Gastrocnemius medialis (tissue), 4 donors: ENCODE measurements at regions not wholly inside any gene's neighbourhood (a gene's known extent, or its start where the extent isn't known, plus 50 kb on each side); places are given as distances from the start of the nearest gene placed in this dataset.

ENCODE experiments used
- POLR2A ChIP-seq, 2 donors: fragments of 450-650 bp; IDR thresholded peaks; one replicate each; pipeline ENCODE4 v1.6.1; 2017; ENCODE audit warnings: antibody characterized with exemption in 2 of 2, mild to moderate bottlenecking in 2 of 2, moderate library complexity in 2 of 2
- TF ChIP-seq, protein P1 (sequence below), 5 experiments: fragments of 450-650 bp in 3 of 5; fragments of 200-600 bp in 2 of 5; sonication (generic) in 2 of 5; IDR thresholded peaks in 4 of 5; conservative IDR thresholded peaks in 1 of 5; 1 replicate in 4 of 5; 2 replicates in 1 of 5; pipeline ENCODE4 v1.5.1; 2016 to 2019; ENCODE audit warnings: antibody characterized with exemption in 5 of 5, mild to moderate bottlenecking in 3 of 5, moderate library complexity in 3 of 5

DNA sequence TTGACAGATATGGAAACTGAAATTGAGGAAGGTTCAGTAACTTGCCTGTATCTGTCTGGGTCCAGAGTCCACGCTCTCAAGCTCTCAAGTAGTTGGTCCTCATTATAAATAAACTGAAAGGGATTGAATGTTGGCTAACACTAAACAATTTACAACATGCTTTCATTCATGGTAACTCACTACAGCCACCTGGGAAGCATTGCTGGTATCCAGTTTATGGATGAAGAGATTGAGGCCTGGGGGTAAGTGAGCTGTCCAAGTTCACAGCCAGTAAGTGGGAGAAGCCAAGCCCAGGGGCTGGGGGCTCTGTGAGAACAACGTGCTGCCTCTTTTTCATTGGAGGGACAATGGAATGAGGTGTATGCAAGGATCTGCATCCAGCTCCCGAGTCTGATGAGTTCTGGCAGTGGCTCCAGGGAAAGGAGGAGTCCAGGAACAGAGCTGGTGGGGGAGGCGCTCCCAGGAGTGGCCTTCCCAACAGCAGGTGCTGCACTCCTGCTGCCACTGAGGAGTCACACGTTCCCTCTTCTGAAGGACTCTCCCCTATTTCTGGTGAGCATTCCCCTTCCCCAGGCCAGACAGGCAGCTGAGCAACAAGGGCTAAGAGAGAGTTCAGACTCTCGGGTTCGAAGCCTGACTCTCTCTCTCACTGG, 175.8 kb downstream of the CSNK2A3 start:
- TF ChIP-seq, protein P1, sequence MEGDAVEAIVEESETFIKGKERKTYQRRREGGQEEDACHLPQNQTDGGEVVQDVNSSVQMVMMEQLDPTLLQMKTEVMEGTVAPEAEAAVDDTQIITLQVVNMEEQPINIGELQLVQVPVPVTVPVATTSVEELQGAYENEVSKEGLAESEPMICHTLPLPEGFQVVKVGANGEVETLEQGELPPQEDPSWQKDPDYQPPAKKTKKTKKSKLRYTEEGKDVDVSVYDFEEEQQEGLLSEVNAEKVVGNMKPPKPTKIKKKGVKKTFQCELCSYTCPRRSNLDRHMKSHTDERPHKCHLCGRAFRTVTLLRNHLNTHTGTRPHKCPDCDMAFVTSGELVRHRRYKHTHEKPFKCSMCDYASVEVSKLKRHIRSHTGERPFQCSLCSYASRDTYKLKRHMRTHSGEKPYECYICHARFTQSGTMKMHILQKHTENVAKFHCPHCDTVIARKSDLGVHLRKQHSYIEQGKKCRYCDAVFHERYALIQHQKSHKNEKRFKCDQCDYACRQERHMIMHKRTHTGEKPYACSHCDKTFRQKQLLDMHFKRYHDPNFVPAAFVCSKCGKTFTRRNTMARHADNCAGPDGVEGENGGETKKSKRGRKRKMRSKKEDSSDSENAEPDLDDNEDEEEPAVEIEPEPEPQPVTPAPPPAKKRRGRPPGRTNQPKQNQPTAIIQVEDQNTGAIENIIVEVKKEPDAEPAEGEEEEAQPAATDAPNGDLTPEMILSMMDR (IDR thresholded peaks at IDR 0.05 in 4 of 5, conservative IDR thresholded peaks at IDR 0.05 in 1 of 5) = no peak
- TF ChIP-seq POLR2A (IDR thresholded peaks at IDR 0.05) = no peak
